H1 (cell line): ENCODE measurements at regions not wholly inside any gene's neighbourhood (a gene's known extent, or its start where the extent isn't known, plus 50 kb on each side); places are given as distances from the start of the nearest gene placed in this dataset.
A peak's percentile ranks its signal among the peaks of the same experiment; 100 is the strongest.

ENCODE experiments used
- CTCF ChIA-PET: fragments of 300-600 bp; sonication (Branson Sonifier 250); formaldehyde crosslinking; loops from one replicate; lab custom pipeline; 2021; ENCODE audit not compliant: partially characterized antibody; lab: Charles Lee
- POLR2A ChIA-PET: fragments of 300-600 bp; sonication (Branson Sonifier 250); formaldehyde crosslinking; loops from one replicate; lab custom pipeline; 2021; ENCODE audit warnings: inconsistent platforms; ENCODE audit not compliant: partially characterized antibody; lab: Charles Lee
- DNase-seq, 2 experiments: peaks; one replicate each; pipeline versions ENCODE4 v3.0.0 to v3.0.0-alpha.2; 2010 to 2022; ENCODE audit warnings: low spot score in 2 of 2, low read depth in 1 of 2, mixed read lengths in 1 of 2
- FAIRE-seq: peaks from 2 replicates; lab custom pipeline; 2011; peaks lifted over from hg19 to GRCh38; lab: Jason Lieb, UNC
- H2AFZ ChIP-seq: 2 replicates; pipeline ENCODE4 v1.8.1; 2012; ENCODE audit warnings: low read length, inconsistent platforms
- H2AK5ac ChIP-seq: 2 replicates; pipeline ENCODE4 v1.6.1; 2013; ENCODE audit warnings: low read depth, low read length
- H2BK120ac ChIP-seq: replicated peaks from 2 replicates; pipeline ENCODE3; 2013; ENCODE audit warnings: low read depth, low read length, inconsistent platforms
- H2BK12ac ChIP-seq: 2 replicates; pipeline ENCODE4 v1.6.1; 2013; ENCODE audit warnings: low read depth, low read length
- H2BK15ac ChIP-seq: 2 replicates; pipeline ENCODE4 v1.6.1; 2013; ENCODE audit warnings: low read length
- H2BK20ac ChIP-seq: 2 replicates; pipeline ENCODE4 v1.6.1; 2013; ENCODE audit warnings: low read length
- H2BK5ac ChIP-seq: 2 replicates; pipeline ENCODE4 v1.6.1; 2013; ENCODE audit warnings: low read depth, low read length
- H3K14ac ChIP-seq: 2 replicates; pipeline ENCODE4 v1.6.1; 2013; ENCODE audit warnings: inconsistent platforms; ENCODE audit not compliant: insufficient read length
- H3K18ac ChIP-seq: 2 replicates; pipeline ENCODE4 v1.6.1; 2013; ENCODE audit warnings: low read length; ENCODE audit errors: extremely low read depth
- H3K23ac ChIP-seq: 2 replicates; pipeline ENCODE4 v1.6.1; 2013; ENCODE audit warnings: inconsistent platforms; ENCODE audit not compliant: insufficient read length
- H3K23me2 ChIP-seq: 2 replicates; pipeline ENCODE4 v1.6.1; 2013; ENCODE audit warnings: low read depth, low read length
- H3K27ac ChIP-seq: 2 replicates; pipeline ENCODE4 v1.6.1; 2011; ENCODE audit warnings: low read depth, low read length, inconsistent platforms
- H3K27me3 ChIP-seq, 4 experiments: replicated peaks in 1 of 4; 1 replicate in 1 of 4; 2 replicates in 3 of 4; pipeline versions ENCODE4 v1.6.1 to v1.8.1; 2011 to 2013; ENCODE audit warnings: low read length in 3 of 4, mild to moderate bottlenecking in 3 of 4, inconsistent platforms in 2 of 4, mixed read lengths in 2 of 4, moderate library complexity in 1 of 4; ENCODE audit not compliant: control insufficient read depth in 3 of 4, insufficient read depth in 3 of 4; ENCODE audit errors: extremely low read depth in 1 of 4
- H3K36me3 ChIP-seq, 4 experiments: 2 replicates each; pipeline versions ENCODE4 v1.6.1 to v1.8.1; 2011 to 2013; ENCODE audit warnings: mild to moderate bottlenecking in 4 of 4, low read length in 3 of 4, moderate library complexity in 2 of 4, control low read depth in 1 of 4, inconsistent platforms in 1 of 4; ENCODE audit not compliant: insufficient read depth in 4 of 4, control insufficient read depth in 2 of 4
- H3K4ac ChIP-seq: replicated peaks from 2 replicates; pipeline ENCODE3; 2013; ENCODE audit warnings: low read length, low read depth, mixed read lengths, inconsistent platforms; ENCODE audit not compliant: insufficient read length
- H3K4me1 ChIP-seq, 4 experiments: replicated peaks in 1 of 4; 1 replicate in 1 of 4; 2 replicates in 3 of 4; pipeline versions ENCODE4 v1.6.1 to v1.8.1; 2011 to 2013; ENCODE audit warnings: low read length in 3 of 4, inconsistent platforms in 2 of 4, mixed read lengths in 1 of 4; ENCODE audit not compliant: insufficient read depth in 4 of 4, control insufficient read depth in 3 of 4
- H3K4me2 ChIP-seq, 2 experiments: 2 replicates each; pipeline versions ENCODE4 v1.6.1 to v1.8.1; 2011 to 2013; ENCODE audit warnings: low read depth in 2 of 2, low read length in 2 of 2, control low read depth in 1 of 2, inconsistent platforms in 1 of 2, mild to moderate bottlenecking in 1 of 2; ENCODE audit not compliant: insufficient read depth in 1 of 2
- H3K4me3 ChIP-seq, 4 experiments: fragments of 200-600, 300-600 bp in 1 of 4; sonication (generic), shearing (Covaris generic), sonication (Bioruptor Twin) in 1 of 4; 2 replicates each; pipeline versions ENCODE4 v1.5.1 to v1.8.1; 2011 to 2016; ENCODE audit warnings: low read length in 4 of 4, low read depth in 3 of 4, control low read depth in 2 of 4, inconsistent platforms in 2 of 4, mild to moderate bottlenecking in 2 of 4, mixed read lengths in 1 of 4, moderate library complexity in 1 of 4; ENCODE audit not compliant: insufficient read depth in 2 of 4; ENCODE audit errors: extremely low read depth in 1 of 4
- H3K56ac ChIP-seq: replicated peaks from 2 replicates; pipeline ENCODE3; 2013; ENCODE audit warnings: low read depth, mild to moderate bottlenecking, mixed read lengths, low read length, inconsistent platforms; ENCODE audit not compliant: insufficient read length
- H3K79me1 ChIP-seq: 2 replicates; pipeline ENCODE4 v1.6.1; 2013; ENCODE audit warnings: low read depth, low read length, control low read depth
- H3K79me2 ChIP-seq, 2 experiments: 2 replicates each; pipeline versions ENCODE4 v1.6.1 to v1.8.1; 2012 to 2013; ENCODE audit warnings: low read length in 2 of 2, mild to moderate bottlenecking in 2 of 2, inconsistent platforms in 1 of 2; ENCODE audit not compliant: insufficient read depth in 2 of 2, control insufficient read depth in 1 of 2
- H3K9ac ChIP-seq, 4 experiments: replicated peaks in 1 of 4; 1 replicate in 1 of 4; 2 replicates in 3 of 4; pipeline versions ENCODE4 v1.6.1 to v1.8.1; 2011 to 2013; ENCODE audit warnings: low read depth in 3 of 4, low read length in 3 of 4, control low read depth in 2 of 4, mild to moderate bottlenecking in 2 of 4, moderate library complexity in 2 of 4, inconsistent platforms in 1 of 4; ENCODE audit errors: extremely low read depth in 1 of 4
- H3K9me3 ChIP-seq, 2 experiments: 2 replicates each; pipeline versions ENCODE4 v1.6.1 to v1.8.1; 2012 to 2013; ENCODE audit warnings: mild to moderate bottlenecking in 2 of 2, moderate library complexity in 2 of 2, control low read depth in 1 of 2, inconsistent platforms in 1 of 2, low read depth in 1 of 2, low read length in 1 of 2, mixed read lengths in 1 of 2; ENCODE audit not compliant: insufficient read depth in 2 of 2
- H4K20me1 ChIP-seq, 2 experiments: replicated peaks in 1 of 2; 2 replicates each; pipeline versions ENCODE3 to v1.8.1; 2011 to 2013; ENCODE audit warnings: inconsistent platforms in 2 of 2, low read length in 2 of 2, mild to moderate bottlenecking in 1 of 2; ENCODE audit not compliant: insufficient read depth in 2 of 2, control insufficient read depth in 1 of 2
- H4K5ac ChIP-seq: 2 replicates; pipeline ENCODE4 v1.6.1; 2013; ENCODE audit warnings: low read length, low read depth, mixed read lengths, inconsistent platforms; ENCODE audit not compliant: insufficient read length
- H4K8ac ChIP-seq: 2 replicates; pipeline ENCODE4 v1.8.0; 2013; ENCODE audit warnings: mild to moderate bottlenecking, moderate library complexity, low read length, inconsistent platforms; ENCODE audit not compliant: insufficient read depth; ENCODE audit errors: extremely low read depth
- H4K91ac ChIP-seq: replicated peaks from 2 replicates; pipeline ENCODE3; 2013; ENCODE audit warnings: low read length, mixed read lengths, inconsistent platforms; ENCODE audit not compliant: insufficient read length
- BACH1 ChIP-seq: IDR thresholded peaks from 2 replicates; pipeline ENCODE4 v1.6.1; 2012; ENCODE audit warnings: low read length, improper control_type of control experiment
- MAFK ChIP-seq: IDR thresholded peaks from 2 replicates; pipeline ENCODE4 v1.6.1; 2012; ENCODE audit warnings: low read depth, mild to moderate bottlenecking, improper control_type of control experiment, low read length
- WGBS, 2 experiments: shearing (Covaris generic) in 1 of 2; methylation state at CpG; one replicate each; pipeline versions ENCODE4 v1.1.6 to v1.1.7; 2013 to 2015; ENCODE audit warnings: low lambda C conversion rate in 2 of 2, mixed read lengths in 2 of 2, inconsistent platforms in 1 of 2, low coverage in 1 of 2, missing lambda C conversion rate in 1 of 2; ENCODE audit not compliant: insufficient replicate concordance in 2 of 2, insufficient coverage in 1 of 2, insufficient read length in 1 of 2; ENCODE audit errors: extremely low coverage in 1 of 2, missing lambda C conversion rate in 1 of 2; 5-methylcytosine and 5-hydroxymethylcytosine counted together

DNA sequence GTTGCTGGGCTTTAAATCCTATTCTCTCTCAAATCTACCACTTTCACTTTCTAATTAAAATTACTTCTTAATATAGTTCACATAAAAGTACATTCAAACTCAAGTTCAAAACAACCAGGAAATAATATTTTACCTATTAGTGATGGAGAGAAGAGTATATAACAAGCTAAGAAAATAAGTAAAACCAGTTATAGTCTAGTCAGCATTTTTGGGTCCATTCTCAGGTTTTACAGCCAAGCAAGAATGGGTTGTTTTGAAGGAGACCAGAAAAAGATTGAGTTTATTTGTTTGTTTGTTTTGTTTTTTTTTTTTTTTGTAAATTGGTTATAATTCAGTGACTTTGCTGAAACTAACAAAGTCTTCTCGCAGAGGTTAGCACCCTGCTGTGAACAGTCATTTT is 106.3 kb upstream of the PTPRZ1 start:
- CTCF ChIA-PET, result no interaction called here
- no peak for FAIRE-seq
- H3K27me3 ChIP-seq, result peaks cover 0 to 1% (median 0%) of the 10 kb centered on the region in 4 experiments; a peak in 1 of 7 replicates

More for the DNA sequence above, 106.3 kb upstream of the PTPRZ1 start:
- Histone ChIP-seq H3K79me1 (no peaks in the 10 kb centered on the region), H2AK5ac (no peak overlapping the region), H4K20me1 (no peaks in the 10 kb centered on the region), H3K23ac (no peak overlapping the region), H4K8ac (no peak overlapping the region), H4K91ac (no peak overlapping the region), H3K56ac (no peak overlapping the region), H3K4ac (no peak overlapping the region), H3K14ac (no peak overlapping the region), H3K36me3 (no peaks in the 10 kb centered on the region), H3K9me3 (no peaks in the 10 kb centered on the region), H3K18ac (no peak overlapping the region), H3K79me2 (no peaks in the 10 kb centered on the region), H3K4me1 (no peaks in the 10 kb centered on the region), H2BK12ac (no peak overlapping the region), H2BK20ac (no peak overlapping the region), H2BK15ac (no peak overlapping the region), H3K9ac (no peak overlapping the region), H4K5ac (no peak overlapping the region), H2BK120ac (no peak overlapping the region), H3K23me2 (no peaks in the 10 kb centered on the region), H2AFZ (no peak overlapping the region), H3K27ac (no peak overlapping the region), H2BK5ac (no peak overlapping the region), H3K4me3 (no peak overlapping the region), H3K4me2 (no peak overlapping the region)
- peak; percentile 96 for TF ChIP-seq MAFK
- TF ChIP-seq BACH1, result no peak
- POLR2A ChIA-PET, result no interaction called here
- DNase-seq, result no peak
- 89% methylated on average over 1 of the region's 1 CpG; no CpG with 5 or more reads in 1 of the 2 experiments for WGBS, 2 experiments
